SK-N-SH (cell line): ENCODE measurements at regions not wholly inside any gene's neighbourhood (a gene's known extent, or its start where the extent isn't known, plus 50 kb on each side); places are given as distances from the start of the nearest gene placed in this dataset.

ENCODE experiments used
- CTCF ChIA-PET: fragments of 300-600, 350-600 bp; formaldehyde crosslinking; extraction: SDS; loops from one replicate; lab custom pipeline; 2021; lab: Yijun Ruan, JAX
- POLR2A ChIA-PET: fragments of 350-600 bp; sonication (Branson Sonifier 250); formaldehyde crosslinking; extraction: SDS; loops from one replicate; lab custom pipeline; 2020; ENCODE audit warnings: antibody characterized with exemption, inconsistent platforms; lab: Yijun Ruan, JAX
- DNase-seq: peaks from one replicate; pipeline ENCODE4 v3.0.0; 2012
- H2AFZ ChIP-seq: fragments of 200-600 bp; sonication (generic); 2 replicates; pipeline ENCODE4 v1.8.1; 2016; ENCODE audit warnings: antibody characterized with exemption, mild to moderate bottlenecking, low read depth
- H3F3A ChIP-seq: fragments of 200-600 bp; sonication (generic); replicated peaks from 2 replicates; pipeline ENCODE3; 2016; ENCODE audit warnings: antibody characterized with exemption, mild to moderate bottlenecking; ENCODE audit not compliant: insufficient read depth
- H3K27ac ChIP-seq, 2 experiments: fragments of 200-500 bp in 1 of 2; fragments of 200-600 bp in 1 of 2; sonication (Bioruptor generic) in 1 of 2; sonication (generic), shearing (Covaris generic) in 1 of 2; 2 replicates each; pipeline versions ENCODE4 v1.5.1 to v1.6.1; 2014 to 2016; ENCODE audit warnings: low read depth in 2 of 2, inconsistent platforms in 1 of 2, low read length in 1 of 2, mild to moderate bottlenecking in 1 of 2, mixed read lengths in 1 of 2
- H3K27me3 ChIP-seq: fragments of 200-600 bp; sonication (generic), shearing (Covaris generic); 2 replicates; pipeline ENCODE4 v1.6.1; 2016; ENCODE audit warnings: mixed run types; ENCODE audit not compliant: insufficient read depth
- H3K36me3 ChIP-seq, 2 experiments: fragments of 200-500 bp in 1 of 2; fragments of 200-600 bp in 1 of 2; sonication (Bioruptor generic) in 1 of 2; sonication (generic) in 1 of 2; replicated peaks in 1 of 2; 2 replicates each; pipeline versions ENCODE3 to v1.5.1; 2014 to 2016; ENCODE audit warnings: low read length in 1 of 2, mild to moderate bottlenecking in 1 of 2; ENCODE audit not compliant: insufficient read depth in 2 of 2, control insufficient read depth in 1 of 2
- H3K4me1 ChIP-seq, 2 experiments: fragments of 200-500 bp in 1 of 2; fragments of 200-600 bp in 1 of 2; sonication (Bioruptor generic) in 1 of 2; sonication (generic), shearing (Covaris generic) in 1 of 2; 2 replicates each; pipeline versions ENCODE4 v1.5.1 to v1.6.1; 2014 to 2016; ENCODE audit warnings: low read depth in 1 of 2, low read length in 1 of 2, mixed run types in 1 of 2; ENCODE audit not compliant: insufficient read depth in 2 of 2, control insufficient read depth in 1 of 2
- H3K4me2 ChIP-seq: fragments of 200-600 bp; sonication (generic), shearing (Covaris generic); 2 replicates; pipeline ENCODE4 v1.6.1; 2017; ENCODE audit warnings: mixed run types
- H3K4me3 ChIP-seq, 2 experiments: fragments of 200-500 bp in 1 of 2; fragments of 200-600 bp in 1 of 2; sonication (Bioruptor generic) in 1 of 2; sonication (generic), shearing (Covaris generic) in 1 of 2; 2 replicates each; pipeline versions ENCODE4 v1.5.1 to v1.8.1; 2014 to 2016; ENCODE audit warnings: low read depth in 2 of 2, inconsistent platforms in 1 of 2, low read length in 1 of 2, mild to moderate bottlenecking in 1 of 2, mixed read lengths in 1 of 2, moderate library complexity in 1 of 2
- H3K79me2 ChIP-seq: fragments of 200-600 bp; sonication (generic); 2 replicates; pipeline ENCODE4 v1.8.1; 2017; ENCODE audit warnings: mild to moderate bottlenecking; ENCODE audit not compliant: insufficient read depth
- H3K9ac ChIP-seq: fragments of 200-600 bp; sonication (generic); 2 replicates; pipeline ENCODE4 v1.6.1; 2017; ENCODE audit warnings: mixed run types
- H3K9me2 ChIP-seq: fragments of 200-600 bp; sonication (generic); 2 replicates; pipeline ENCODE4 v1.6.1; 2017; ENCODE audit warnings: mixed run types
- H3K9me3 ChIP-seq: fragments of 200-600 bp; sonication (generic); 2 replicates; pipeline ENCODE4 v1.6.1; 2017; ENCODE audit warnings: mixed run types, mild to moderate bottlenecking, moderate library complexity
- H4K20me1 ChIP-seq: fragments of 200-600 bp; sonication (generic); 2 replicates; pipeline ENCODE4 v1.6.1; 2017; ENCODE audit warnings: mild to moderate bottlenecking, mixed run types; ENCODE audit not compliant: insufficient read depth
- CHD2 ChIP-seq: fragments of 150-350 bp; IDR thresholded peaks from 2 replicates; pipeline ENCODE4 v1.6.1; 2018; ENCODE audit warnings: low read length; ENCODE audit not compliant: partially characterized antibody
- FOXJ3 ChIP-seq: sonication (generic); formaldehyde crosslinking; IDR thresholded peaks from 2 replicates; pipeline ENCODE4 v1.5.1; 2020; ENCODE audit warnings: mild to moderate bottlenecking, missing genetic modification reagents
- GABPA ChIP-seq: IDR thresholded peaks from 2 replicates; pipeline ENCODE4 v1.4.0; 2012; ENCODE audit warnings: low read depth, mild to moderate bottlenecking
- JUND ChIP-seq: IDR thresholded peaks from 2 replicates; pipeline ENCODE4 v1.4.0; 2012
- NFIC ChIP-seq: IDR thresholded peaks from 2 replicates; pipeline ENCODE4 v1.4.0; 2012; ENCODE audit warnings: borderline replicate concordance
- RAD21 ChIP-seq: IDR thresholded peaks from 2 replicates; pipeline ENCODE4 v1.6.1; 2012; ENCODE audit warnings: mild to moderate bottlenecking, low read length
- RCOR1 ChIP-seq: fragments of 150-350 bp; IDR thresholded peaks from 2 replicates; pipeline ENCODE4 v1.6.1; 2017; ENCODE audit warnings: antibody characterized with exemption, low read length
- SIN3A ChIP-seq: IDR thresholded peaks from 2 replicates; pipeline ENCODE4 v1.6.1; 2012; ENCODE audit warnings: low read depth, mild to moderate bottlenecking, low read length, moderate library complexity, borderline replicate concordance
- USF1 ChIP-seq: IDR thresholded peaks from 2 replicates; pipeline ENCODE4 v1.4.0; 2012; ENCODE audit warnings: low read depth, borderline replicate concordance
- USF2 ChIP-seq: fragments of 150-350 bp; IDR thresholded peaks from 2 replicates; pipeline ENCODE4 v1.6.1; 2017; ENCODE audit warnings: antibody characterized with exemption, low read length, low read depth, borderline replicate concordance
- WGBS: methylation state at CpG from one replicate; pipeline ENCODE4 v1.1.6; 2017; ENCODE audit warnings: low lambda C conversion rate; 5-methylcytosine and 5-hydroxymethylcytosine counted together
- TF ChIP-seq, protein P1 (sequence below): IDR thresholded peaks from 2 replicates; pipeline ENCODE4 v1.6.1; 2012; ENCODE audit warnings: mild to moderate bottlenecking, low read depth, low read length, moderate library complexity
- TF ChIP-seq, protein P2 (sequence below): IDR thresholded peaks from 2 replicates; pipeline ENCODE4 v1.4.0; 2012; ENCODE audit warnings: low read depth

GRCh38 chr16:35506898-35507194 lies 2047.4 kb downstream of the TP53TG3F start:
- CTCF ChIA-PET = interaction anchor here (1.0 to 7.0 kb wide), 4 partner anchors 8 to 115 kb away, joined by 3 to 45 read pairs (median 5); no protein-coding TSS in a partner anchor
- Histone ChIP-seq H4K20me1 (no peaks in the 10 kb centered on the region), H3K27ac (peak overlapping the region; percentile 78 to 90), H3K79me2 (no peaks in the 10 kb centered on the region), H3K4me3 (peak overlapping the region; percentile 82 to 97), H2AFZ (peak overlapping the region; percentile 96), H3F3A (peaks cover 8% of the 10 kb centered on the region), H3K27me3 (no peaks in the 10 kb centered on the region)
- 2% methylated on average over 16 of the region's 16 CpGs for WGBS
- TF ChIP-seq NFIC = 0 out of 2 replicates have a peak, but pooled peaks have one; percentile 1
- TF ChIP-seq FOXJ3 = peak; percentile 64; the same call in 1 of the 2 replicates
- TF ChIP-seq USF1 = no peak
- TF ChIP-seq SIN3A = 0 out of 2 replicates have a peak, but pooled peaks have one; percentile 22
- TF ChIP-seq, all 33 proteins: peak for 3
- POLR2A ChIA-PET = no interaction called here
- DNase-seq = peak; percentile 63
- H3K9me3 ChIP-seq = no peaks in the 10 kb centered on the region
- H3K9me2 ChIP-seq = no peaks in the 10 kb centered on the region
- H3K4me1 ChIP-seq = peaks cover 0 to 17% of the 10 kb centered on the region in 2 experiments; a peak in 2 of 4 replicates
- no peaks in the 10 kb centered on the region for H3K36me3 ChIP-seq
- H3K4me2 ChIP-seq = peak overlapping the region; percentile 97
- peak overlapping the region; percentile 80 for H3K9ac ChIP-seq

DNA sequence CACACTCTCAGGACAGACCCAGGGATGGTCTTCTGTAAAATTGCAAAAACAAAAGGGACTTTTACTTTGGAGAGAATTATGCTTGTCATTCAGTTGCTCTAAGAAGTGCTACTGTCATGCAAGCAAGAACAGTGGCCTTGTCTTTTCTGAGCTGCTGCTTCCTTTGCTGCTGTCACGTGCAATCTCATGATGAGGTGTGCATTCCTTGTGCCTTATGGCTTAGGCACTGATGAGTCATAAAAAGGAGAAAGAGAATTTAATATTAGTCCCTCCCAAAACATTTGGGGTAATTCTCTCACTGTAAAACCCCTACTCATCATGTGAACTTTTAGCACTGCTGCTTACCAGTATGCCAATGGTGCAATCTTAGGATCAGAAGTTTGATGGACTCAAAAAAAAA lies 2051.3 kb downstream of the TP53TG3F start:
- DNase-seq = no peak
- no peak overlapping the region for H3K4me2 ChIP-seq
- no peaks in the 10 kb centered on the region for H3K9me3 ChIP-seq
- POLR2A ChIA-PET = no interaction called here
- no peaks in the 10 kb centered on the region for H3K27me3 ChIP-seq
- no peaks in the 10 kb centered on the region for H3K9me2 ChIP-seq
- no peak overlapping the region for H2AFZ ChIP-seq
- H4K20me1 ChIP-seq = no peaks in the 10 kb centered on the region
- no peaks in the 10 kb centered on the region for H3K79me2 ChIP-seq
- WGBS = 50% methylated on average over 1 of the region's 1 CpG
- CTCF ChIA-PET = no interaction called here
- H3K36me3 ChIP-seq = no peaks in the 10 kb centered on the region
- no peaks in the 10 kb centered on the region for H3F3A ChIP-seq
- H3K4me1 ChIP-seq = peaks cover 0 to 11% of the 10 kb centered on the region in 2 experiments; a peak in 1 of 4 replicates
- no peak overlapping the region for H3K4me3 ChIP-seq
- TF ChIP-seq USF2 = no peak
- TF ChIP-seq, protein P1, sequence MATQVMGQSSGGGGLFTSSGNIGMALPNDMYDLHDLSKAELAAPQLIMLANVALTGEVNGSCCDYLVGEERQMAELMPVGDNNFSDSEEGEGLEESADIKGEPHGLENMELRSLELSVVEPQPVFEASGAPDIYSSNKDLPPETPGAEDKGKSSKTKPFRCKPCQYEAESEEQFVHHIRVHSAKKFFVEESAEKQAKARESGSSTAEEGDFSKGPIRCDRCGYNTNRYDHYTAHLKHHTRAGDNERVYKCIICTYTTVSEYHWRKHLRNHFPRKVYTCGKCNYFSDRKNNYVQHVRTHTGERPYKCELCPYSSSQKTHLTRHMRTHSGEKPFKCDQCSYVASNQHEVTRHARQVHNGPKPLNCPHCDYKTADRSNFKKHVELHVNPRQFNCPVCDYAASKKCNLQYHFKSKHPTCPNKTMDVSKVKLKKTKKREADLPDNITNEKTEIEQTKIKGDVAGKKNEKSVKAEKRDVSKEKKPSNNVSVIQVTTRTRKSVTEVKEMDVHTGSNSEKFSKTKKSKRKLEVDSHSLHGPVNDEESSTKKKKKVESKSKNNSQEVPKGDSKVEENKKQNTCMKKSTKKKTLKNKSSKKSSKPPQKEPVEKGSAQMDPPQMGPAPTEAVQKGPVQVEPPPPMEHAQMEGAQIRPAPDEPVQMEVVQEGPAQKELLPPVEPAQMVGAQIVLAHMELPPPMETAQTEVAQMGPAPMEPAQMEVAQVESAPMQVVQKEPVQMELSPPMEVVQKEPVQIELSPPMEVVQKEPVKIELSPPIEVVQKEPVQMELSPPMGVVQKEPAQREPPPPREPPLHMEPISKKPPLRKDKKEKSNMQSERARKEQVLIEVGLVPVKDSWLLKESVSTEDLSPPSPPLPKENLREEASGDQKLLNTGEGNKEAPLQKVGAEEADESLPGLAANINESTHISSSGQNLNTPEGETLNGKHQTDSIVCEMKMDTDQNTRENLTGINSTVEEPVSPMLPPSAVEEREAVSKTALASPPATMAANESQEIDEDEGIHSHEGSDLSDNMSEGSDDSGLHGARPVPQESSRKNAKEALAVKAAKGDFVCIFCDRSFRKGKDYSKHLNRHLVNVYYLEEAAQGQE = no peak
- TF ChIP-seq RAD21 = no peak
- TF ChIP-seq, protein P2, sequence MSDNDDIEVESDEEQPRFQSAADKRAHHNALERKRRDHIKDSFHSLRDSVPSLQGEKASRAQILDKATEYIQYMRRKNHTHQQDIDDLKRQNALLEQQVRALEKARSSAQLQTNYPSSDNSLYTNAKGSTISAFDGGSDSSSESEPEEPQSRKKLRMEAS = no peak
- no peak for TF ChIP-seq GABPA
- TF ChIP-seq CHD2 = no peak
- TF ChIP-seq JUND = no peak
- TF ChIP-seq RCOR1 = no peak
- TF ChIP-seq, all 33 proteins: peak for 0
- Histone ChIP-seq H3K9ac (no peak overlapping the region), H3K27ac (no peak overlapping the region)
